NCI-H2029 treated with DMSO at 0.1 percent for 48 hours (cell line): ENCODE measurements at regions not wholly inside any gene's neighbourhood (a gene's known extent, or its start where the extent isn't known, plus 50 kb on each side); places are given as distances from the start of the nearest gene placed in this dataset.

Source experiments
- DNase-seq: peaks from one replicate; lab custom pipeline; 2025; lab: John Stamatoyannopoulos, UW

GRCh38 chr2:16152071-16152927 is 211.9 kb downstream of the MYCN start:
- no peak for DNase-seq

GRCh38 chr2:16151651-16152050 is 211.3 kb downstream of the MYCN start:
- DNase-seq = no peak

- no peak for DNase-seq
These were observed 210.9 kb downstream of the MYCN start for GRCh38 chr2:16151281-16151570.

GRCh38 chr2:16150456-16151280 is 210.3 kb downstream of the MYCN start:
- DNase-seq = no peak

- no peak for DNase-seq
These were observed 209.2 kb downstream of the MYCN start for GRCh38 chr2:16149349-16150243.

GRCh38 chr2:16148632-16149348 is 208.4 kb downstream of the MYCN start:
- DNase-seq = no peak

- DNase-seq = no peak
These were observed 202.3 kb downstream of the MYCN start for GRCh38 chr2:16142383-16143361.

GRCh38 chr2:16141641-16141921 is 201.2 kb downstream of the MYCN start:
- no peak for DNase-seq

GRCh38 chr2:16140771-16141640 is 200.7 kb downstream of the MYCN start:
- DNase-seq = no peak

- no peak for DNase-seq
These were observed 199.6 kb downstream of the MYCN start for GRCh38 chr2:16139663-16140615.

- no peak for DNase-seq
These were observed 198.7 kb downstream of the MYCN start for GRCh38 chr2:16138811-16139662.

- DNase-seq = no peak
These were observed 196.9 kb downstream of the MYCN start for GRCh38 chr2:16137080-16137755.

GRCh38 chr2:16136461-16137035 is 196.2 kb downstream of the MYCN start:
- DNase-seq = no peak

- DNase-seq = no peak
These were observed 195.6 kb downstream of the MYCN start for GRCh38 chr2:16135913-16136310.

- DNase-seq = no peak
These were observed 195.0 kb downstream of the MYCN start for GRCh38 chr2:16135196-16135912.
